Astrocyte of the hippocampus (primary cell): ENCODE measurements at regions not wholly inside any gene's neighbourhood (a gene's known extent, or its start where the extent isn't known, plus 50 kb on each side); places are given as distances from the start of the nearest gene placed in this dataset.

Experiments used
- DNase-seq: peaks from one replicate; pipeline ENCODE4 v3.0.0; 2011; ENCODE audit warnings: low read depth, low spot score

DNA sequence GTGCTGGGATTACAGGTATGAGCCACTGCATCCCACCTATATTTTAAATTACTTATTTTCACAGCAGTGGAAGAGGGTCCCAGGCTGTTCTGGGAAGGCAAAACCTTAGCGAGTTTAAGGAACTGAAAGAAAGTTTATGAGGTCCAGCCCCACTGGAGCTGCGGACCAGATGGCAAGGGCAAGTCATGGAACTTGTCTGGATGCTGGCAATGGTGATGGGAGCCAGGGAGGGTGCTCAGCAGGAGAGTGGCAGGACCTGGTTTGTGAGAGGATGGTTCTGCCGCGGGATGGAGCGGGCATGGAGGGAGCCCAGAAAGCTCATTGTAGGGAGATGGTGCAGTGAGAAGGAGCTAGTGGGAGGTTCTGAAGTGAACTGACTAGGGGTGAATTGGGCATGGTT, 50.6 kb upstream of the SLC45A1 start:
- no peak for DNase-seq

GRCh38 chr1:8266436-8267165, 51.3 kb upstream of the SLC45A1 start:
- DNase-seq = peak; percentile 46

DNA sequence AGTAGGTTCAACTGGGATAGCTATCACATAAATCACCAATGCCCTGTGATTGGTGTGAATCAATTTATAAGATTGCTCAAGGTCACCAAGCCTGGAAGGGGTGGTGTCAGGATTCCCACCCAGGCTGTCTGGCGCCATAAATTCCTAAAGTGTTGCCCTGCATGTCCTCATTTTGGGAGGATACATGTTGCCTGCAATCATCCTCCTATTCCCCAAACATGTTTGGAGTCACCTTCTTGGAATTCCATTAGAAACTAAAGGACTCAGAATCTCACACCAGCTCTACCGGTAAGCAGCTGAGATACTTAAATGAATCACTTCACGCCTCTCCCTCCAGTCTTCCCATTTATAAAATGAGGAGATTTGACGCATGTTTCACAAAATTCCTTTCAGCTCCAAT, 54.1 kb upstream of the SLC45A1 start:
- no peak for DNase-seq

DNA sequence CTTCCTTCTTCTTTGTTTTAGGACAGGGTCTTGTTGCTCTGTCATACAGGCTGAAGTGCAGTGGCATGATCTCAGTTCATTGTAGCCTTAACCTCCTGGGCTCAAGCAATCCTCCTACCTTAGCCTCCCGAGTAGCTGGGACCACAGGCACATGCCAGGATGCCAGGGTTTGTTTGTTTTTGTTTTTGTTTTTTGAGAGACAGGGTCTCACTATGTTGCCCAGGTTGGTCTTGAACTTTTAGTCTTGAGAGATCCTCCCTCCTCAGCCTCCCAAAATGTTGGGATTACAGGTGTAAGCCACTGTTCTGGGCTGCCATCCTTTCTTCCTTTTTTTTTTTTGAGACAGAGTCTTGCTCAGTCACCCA, 56.5 kb upstream of the SLC45A1 start:
- DNase-seq = no peak

DNA sequence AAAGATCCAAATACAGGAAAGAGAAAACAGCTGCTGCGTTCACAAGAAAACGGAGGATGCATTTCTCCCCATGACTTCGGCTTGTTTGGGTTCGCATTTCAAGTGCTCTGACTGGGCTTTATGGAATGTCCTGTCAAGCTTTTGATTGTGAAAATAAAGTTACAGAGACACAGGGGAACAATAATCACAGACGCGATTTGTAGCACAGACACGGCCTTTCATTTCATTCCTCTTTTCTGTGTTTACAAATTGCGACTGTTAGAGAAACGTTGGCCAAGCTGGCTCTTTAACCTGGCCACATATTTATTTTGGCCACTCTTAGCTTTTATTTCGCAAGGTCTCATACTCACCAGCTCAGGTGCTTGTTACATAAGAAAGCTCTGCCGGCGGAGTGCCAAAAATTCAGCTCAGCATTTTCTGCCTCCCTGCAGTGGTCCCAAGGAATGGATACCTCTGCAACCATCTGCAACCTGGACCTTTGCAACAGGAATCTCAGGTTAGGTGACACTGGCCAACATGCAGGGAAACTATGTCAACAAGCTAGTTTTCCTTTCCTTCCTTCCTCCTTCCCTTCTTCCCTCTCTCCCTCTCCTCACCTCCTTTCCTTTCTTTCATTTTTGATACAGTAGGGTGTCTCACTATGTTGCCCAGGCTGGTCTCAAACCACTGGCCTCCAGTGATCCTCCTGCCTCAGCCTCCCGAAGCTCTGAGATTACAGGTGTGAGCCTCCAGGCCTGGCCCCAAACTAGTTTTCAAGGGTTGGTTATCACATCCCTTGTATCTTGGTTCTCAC, 58.2 kb upstream of the SLC45A1 start:
- DNase-seq = peak; percentile 86

DNA sequence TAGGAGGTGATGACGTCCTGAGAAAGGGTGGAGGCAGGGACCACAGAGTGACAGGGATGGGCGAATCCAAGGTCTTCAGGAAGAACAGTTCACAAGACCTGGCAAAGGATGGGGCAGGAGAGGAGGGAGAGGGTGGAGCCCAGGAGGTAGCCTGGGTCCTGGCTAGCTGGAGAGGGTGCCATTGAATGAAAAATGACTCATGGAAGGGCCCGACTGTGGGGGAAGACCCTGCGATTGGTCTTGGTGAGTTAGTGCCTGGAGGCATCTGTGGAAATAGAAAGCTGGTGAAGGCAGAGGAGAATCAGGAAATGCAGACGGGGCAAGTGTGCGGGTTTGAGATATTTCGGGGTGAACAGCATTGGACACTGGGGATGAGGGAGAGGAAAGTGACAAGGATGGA, 60.3 kb upstream of the SLC45A1 start:
- no peak for DNase-seq

GRCh38 chr1:8256321-8256720, 61.6 kb upstream of the SLC45A1 start:
- DNase-seq = no peak

DNA sequence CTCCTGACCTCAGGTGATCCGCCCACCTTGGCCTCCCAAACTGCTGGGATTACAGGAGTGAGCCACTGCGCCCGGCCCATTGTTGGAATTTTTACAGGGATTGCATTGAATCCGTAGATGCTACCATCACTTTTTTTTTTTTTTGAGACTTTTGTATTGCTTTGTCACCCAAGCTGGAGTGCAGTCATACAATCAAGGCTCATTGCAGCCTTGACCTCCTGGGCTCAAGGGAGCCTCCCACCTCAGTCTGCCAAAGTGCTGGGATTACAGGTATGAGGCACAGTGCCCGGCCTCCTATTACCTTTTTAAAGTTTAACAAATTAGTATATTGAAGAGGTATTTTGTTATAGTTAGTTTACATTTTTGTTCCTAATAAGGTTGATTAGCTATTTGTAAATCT, 62.2 kb upstream of the SLC45A1 start:
- no peak for DNase-seq

GRCh38 chr1:8252266-8252951, 65.5 kb upstream of the SLC45A1 start:
- DNase-seq = no peak

DNA sequence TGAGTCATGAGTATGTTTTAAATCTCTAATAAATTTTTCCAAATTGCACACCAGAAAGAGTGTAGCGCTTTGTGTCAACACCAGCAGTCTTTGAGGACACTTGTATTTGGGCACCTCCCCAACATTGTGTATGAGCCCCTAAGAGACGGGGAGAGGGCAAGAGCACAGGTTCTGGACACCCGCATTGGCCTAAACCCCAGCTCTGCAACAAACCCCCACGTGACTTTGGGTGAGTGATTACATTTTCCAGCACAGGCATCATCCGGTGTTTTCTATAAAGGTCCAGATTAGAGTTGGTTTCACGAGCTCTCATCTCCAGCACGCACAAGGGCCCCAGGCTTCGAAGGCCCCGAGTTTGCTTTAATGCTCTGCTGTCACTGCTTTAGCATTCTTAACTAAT, 66.3 kb upstream of the SLC45A1 start:
- no peak for DNase-seq

DNA sequence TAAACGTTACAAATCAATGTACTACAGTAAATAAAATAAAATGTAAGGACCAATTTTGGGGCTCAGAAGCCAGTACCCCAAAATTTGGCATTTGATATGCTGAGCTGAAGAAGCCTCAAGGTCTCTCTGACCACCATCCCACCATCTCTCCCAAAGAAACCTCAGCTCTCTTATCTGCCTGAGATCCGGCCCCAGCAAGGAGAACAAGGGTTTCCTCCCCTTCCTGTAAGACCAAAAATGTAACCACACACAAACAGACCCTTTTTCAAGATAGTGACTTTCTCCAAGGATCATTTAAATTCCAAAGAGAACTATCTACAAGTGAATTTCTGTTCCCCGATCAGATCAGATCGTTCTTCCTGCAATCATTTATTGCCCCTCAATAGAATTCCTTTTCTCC, 68.1 kb upstream of the SLC45A1 start:
- DNase-seq = no peak

GRCh38 chr1:8247811-8248436, 70.0 kb upstream of the SLC45A1 start:
- DNase-seq = no peak

- DNase-seq = no peak
Measured at GRCh38 chr1:8244304-8244703, 73.6 kb upstream of the SLC45A1 start.

GRCh38 chr1:8242498-8242897, 75.4 kb upstream of the SLC45A1 start:
- no peak for DNase-seq

DNA sequence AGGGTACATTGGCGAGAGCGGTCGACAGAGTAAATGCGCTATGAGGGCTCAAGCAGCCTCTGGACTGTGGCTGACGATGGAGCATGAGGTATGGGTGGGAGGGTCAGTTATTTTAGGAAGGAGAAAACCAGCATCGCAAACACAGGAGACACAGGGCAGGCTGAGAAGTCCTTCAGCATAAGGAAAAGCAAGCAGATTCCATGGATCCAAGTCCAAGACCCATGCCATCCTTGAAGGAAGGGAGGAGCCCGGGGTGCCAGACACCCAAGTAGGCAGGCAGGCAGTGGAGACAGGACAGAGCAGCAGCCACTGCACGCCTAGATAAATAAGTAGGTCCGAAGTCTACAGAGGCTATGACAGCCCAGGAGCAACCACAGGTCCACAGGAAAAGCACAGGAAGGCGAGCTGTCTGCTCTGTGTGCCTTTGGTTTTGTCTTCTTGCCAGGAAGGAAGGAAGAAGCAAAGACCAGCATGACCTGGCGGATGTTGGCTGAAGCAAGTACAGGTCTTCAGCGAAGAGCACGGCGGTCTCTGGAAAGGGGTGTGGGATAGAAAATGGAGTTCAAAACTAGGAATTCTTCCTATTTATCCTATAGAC, 76.4 kb upstream of the SLC45A1 start:
- DNase-seq = no peak

DNA sequence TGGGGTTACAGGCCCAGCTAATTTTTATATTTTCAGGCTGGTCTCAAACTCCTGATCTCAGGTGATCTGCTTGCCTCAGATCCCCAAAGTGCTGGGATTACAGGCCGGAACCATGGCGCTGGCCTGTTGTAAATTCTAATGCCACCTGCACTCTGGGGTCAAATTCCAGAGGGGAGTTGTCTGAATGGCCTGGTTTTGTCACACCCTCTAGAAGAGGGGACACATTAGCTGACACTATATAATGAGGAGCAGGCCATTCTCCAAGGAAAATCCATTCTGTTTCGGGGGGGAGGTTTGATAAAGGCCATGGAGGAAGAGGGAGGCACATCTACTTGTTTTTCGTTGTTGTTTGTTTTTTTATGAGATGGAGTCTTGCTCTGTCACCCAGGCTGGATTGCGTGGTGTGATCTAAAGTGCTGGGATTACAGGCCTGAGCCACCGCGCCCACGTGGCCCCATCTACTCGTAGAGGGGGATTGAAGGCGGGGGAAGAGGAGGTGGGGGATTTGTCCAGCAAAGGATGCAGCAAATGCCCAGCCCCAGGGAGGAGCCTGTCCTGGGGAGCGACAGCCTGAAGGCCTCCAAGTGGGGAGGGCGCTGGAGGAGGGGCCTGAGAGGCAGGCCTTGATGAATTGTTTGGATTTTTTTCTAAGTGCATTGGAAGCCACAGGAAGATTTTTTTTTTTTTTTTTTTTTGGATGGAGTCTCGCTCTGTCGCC, 78.4 kb upstream of the SLC45A1 start:
- DNase-seq = peak; percentile 69

DNA sequence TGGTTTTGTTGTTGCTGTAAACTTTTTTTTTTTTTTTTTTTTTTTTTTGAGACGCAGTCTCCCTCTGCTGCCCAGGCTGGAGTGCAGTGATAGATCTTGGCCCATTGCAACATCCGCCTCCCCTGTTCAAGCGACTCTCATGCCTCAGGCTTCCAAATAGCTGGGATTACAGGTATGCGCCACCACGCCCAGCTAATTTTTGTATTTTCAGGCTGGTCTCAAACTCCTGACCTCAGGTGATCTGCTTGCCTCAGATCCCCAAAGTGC, 78.9 kb upstream of the SLC45A1 start:
- DNase-seq = no peak

- peak; percentile 83 for DNase-seq
Measured at GRCh38 chr1:8238141-8239038, 79.5 kb upstream of the SLC45A1 start.

- no peak for DNase-seq
Measured at GRCh38 chr1:8232036-8232757, 85.7 kb upstream of the SLC45A1 start.

- DNase-seq = no peak
Measured at GRCh38 chr1:8230292-8230621, 87.7 kb upstream of the SLC45A1 start.
